GM23338 (cell line): ENCODE measurements at regions not wholly inside any gene's neighbourhood (a gene's known extent, or its start where the extent isn't known, plus 50 kb on each side); places are given as distances from the start of the nearest gene placed in this dataset.

ENCODE experiments used
- ATAC-seq: fragments of 200-7000 bp; cut with Tn5 transposase; 3 replicates; pipeline ENCODE4 v1.9.1; 2020
- DNase-seq: peaks from one replicate; pipeline ENCODE4 v3.0.0-alpha.2; 2015; ENCODE audit warnings: low spot score
- H2AFZ ChIP-seq: fragments of 200-600 bp; sonication (generic); 2 replicates; pipeline ENCODE4 v1.8.0; 2016; ENCODE audit warnings: antibody characterized with exemption, mild to moderate bottlenecking, moderate library complexity
- H3F3A ChIP-seq: fragments of 200-600 bp; sonication (generic); replicated peaks from 2 replicates; pipeline ENCODE4 v1.8.0; 2017; ENCODE audit warnings: antibody characterized with exemption, mixed run types, low read depth
- H3K27ac ChIP-seq: fragments of 200-600 bp; sonication (generic); 2 replicates; pipeline ENCODE4 v1.6.1; 2016; ENCODE audit warnings: low read depth
- H3K27me3 ChIP-seq: fragments of 200-600 bp; sonication (generic); 2 replicates; pipeline ENCODE4 v1.8.0; 2016; ENCODE audit warnings: mild to moderate bottlenecking, mixed run types, moderate library complexity; ENCODE audit not compliant: insufficient read depth
- H3K36me3 ChIP-seq: fragments of 200-600 bp; sonication (generic); 2 replicates; pipeline ENCODE4 v1.8.0; 2016; ENCODE audit warnings: mild to moderate bottlenecking; ENCODE audit not compliant: insufficient read depth
- H3K4me1 ChIP-seq: fragments of 200-600 bp; sonication (generic); 2 replicates; pipeline ENCODE4 v1.8.0; 2016; ENCODE audit warnings: mild to moderate bottlenecking, moderate library complexity; ENCODE audit not compliant: insufficient read depth
- H3K4me2 ChIP-seq: fragments of 200-600 bp; sonication (generic); 2 replicates; pipeline ENCODE4 v1.7.1; 2017; ENCODE audit warnings: mixed run types
- H3K4me3 ChIP-seq: fragments of 200-600 bp; sonication (generic); 2 replicates; pipeline ENCODE4 v1.6.1; 2016; ENCODE audit warnings: mixed run types
- H3K79me2 ChIP-seq: fragments of 200-600 bp; sonication (generic); replicated peaks from 2 replicates; pipeline ENCODE4 v1.8.0; 2017; ENCODE audit warnings: mild to moderate bottlenecking; ENCODE audit not compliant: insufficient read depth
- H3K9me2 ChIP-seq: fragments of 200-600 bp; sonication (generic); 2 replicates; pipeline ENCODE4 v1.8.0; 2017; ENCODE audit not compliant: insufficient read depth
- H4K20me1 ChIP-seq: fragments of 200-600 bp; sonication (generic); replicated peaks from 2 replicates; pipeline ENCODE4 v1.8.0; 2017; ENCODE audit warnings: mild to moderate bottlenecking; ENCODE audit not compliant: insufficient read depth
- H3K27ac Mint-ChIP-seq: 2 replicates; pipeline ENCODE4 v1.8.0; 2020; ENCODE audit warnings: inconsistent platforms, mild to moderate bottlenecking, moderate library complexity, mixed read lengths
- H3K27me3 Mint-ChIP-seq: 3 replicates; pipeline ENCODE4 v1.8.0; 2022; ENCODE audit warnings: low read depth, mild to moderate bottlenecking, moderate library complexity, mixed read lengths, inconsistent platforms; ENCODE audit not compliant: insufficient read depth, poor library complexity
- H3K36me3 Mint-ChIP-seq: 3 replicates; pipeline ENCODE4 v1.8.0; 2021; ENCODE audit warnings: low read depth, mild to moderate bottlenecking, inconsistent platforms, moderate library complexity, mixed read lengths
- H3K4me1 Mint-ChIP-seq: 3 replicates; pipeline ENCODE4 v1.8.0; 2020; ENCODE audit warnings: mild to moderate bottlenecking, inconsistent platforms, mixed read lengths
- H3K4me3 Mint-ChIP-seq: 3 replicates; pipeline ENCODE4 v1.8.0; 2021; ENCODE audit warnings: moderate library complexity, mild to moderate bottlenecking, inconsistent platforms, mixed read lengths
- H3K9me3 Mint-ChIP-seq: 3 replicates; pipeline ENCODE4 v1.8.0; 2020; ENCODE audit warnings: moderate library complexity, mild to moderate bottlenecking, inconsistent platforms, mixed read lengths
- CTCF ChIP-seq, 2 experiments: fragments of 200-600 bp in 1 of 2; sonication (generic) in 1 of 2; conservative IDR thresholded peaks; 2 replicates each; pipeline versions ENCODE4 v1.5.1 to v1.6.1; 2016 to 2017; ENCODE audit warnings: antibody characterized with exemption in 2 of 2, low read depth in 2 of 2, mild to moderate bottlenecking in 2 of 2, moderate library complexity in 1 of 2
- EZH2 ChIP-seq: fragments of 200-600 bp; sonication (generic); IDR thresholded peaks from one replicate; pipeline ENCODE4 v1.8.0; 2017; ENCODE audit warnings: antibody characterized with exemption, mild to moderate bottlenecking, low read depth; ENCODE audit not compliant: unreplicated experiment
- EZH2phosphoT487 ChIP-seq: fragments of 200-600 bp; sonication (generic); IDR thresholded peaks from one replicate; pipeline ENCODE4 v1.8.1; 2018; ENCODE audit warnings: antibody characterized with exemption; ENCODE audit not compliant: unreplicated experiment
- NANOG ChIP-seq: IDR thresholded peaks from 2 replicates; pipeline ENCODE4 v1.6.1; 2016; ENCODE audit warnings: antibody characterized with exemption, borderline replicate concordance
- POLR2AphosphoS5 ChIP-seq: IDR thresholded peaks from 2 replicates; pipeline ENCODE4 v1.6.1; 2016; ENCODE audit warnings: antibody characterized with exemption, low read depth
- STAT1 ChIP-seq: IDR thresholded peaks from one replicate; pipeline ENCODE4 v1.6.1; 2016; ENCODE audit warnings: antibody characterized with exemption; ENCODE audit not compliant: unreplicated experiment
- ZNF114 ChIP-seq: fragments of 250-450 bp; sonication (Bioruptor Pico); IDR thresholded peaks from 2 replicates; pipeline ENCODE4 v1.5.0; 2020; ENCODE audit warnings: mild to moderate bottlenecking, moderate library complexity
- ZNF331 ChIP-seq: fragments of 250-450 bp; sonication (Bioruptor Pico); IDR thresholded peaks from 2 replicates; pipeline ENCODE4 v1.5.0; 2020; ENCODE audit warnings: low read depth, mild to moderate bottlenecking, moderate library complexity
- TF ChIP-seq, protein P1 (sequence below): fragments of 250-450 bp; sonication (Bioruptor Pico); IDR thresholded peaks from 2 replicates; pipeline ENCODE4 v1.5.0; 2020; ENCODE audit warnings: mild to moderate bottlenecking, moderate library complexity
- TF ChIP-seq, protein P2 (sequence below): IDR thresholded peaks from 2 replicates; pipeline ENCODE4 v1.6.1; 2016; ENCODE audit warnings: antibody characterized with exemption

DNA sequence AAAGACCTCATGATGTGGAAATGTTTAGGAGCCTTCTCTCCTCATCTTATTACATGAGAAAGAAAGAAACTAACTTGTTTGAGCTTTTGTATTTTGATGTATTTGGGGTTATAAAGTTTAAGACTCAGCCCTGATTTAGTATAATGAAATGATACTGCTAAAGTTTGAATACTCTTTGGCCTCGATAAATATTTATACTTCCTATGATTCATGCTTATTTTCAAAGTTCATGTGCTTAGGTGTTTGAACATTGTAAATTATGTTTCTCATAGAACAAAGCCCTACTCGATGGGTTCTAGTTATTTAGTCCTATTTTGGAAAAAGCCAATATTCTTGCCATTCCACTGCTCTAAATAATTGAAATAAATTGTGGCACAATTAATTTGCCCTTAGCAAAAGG is 303.2 kb downstream of the ZWINT start:
- no peak overlapping the region for H2AFZ ChIP-seq
- Mint-ChIP-seq H3K27ac (no peak overlapping the region), H3K4me3 (no peak overlapping the region), H3K27me3 (no peaks in the 10 kb centered on the region), H3K4me1 (no peaks in the 10 kb centered on the region), H3K9me3 (no peaks in the 10 kb centered on the region; the same call in 2 of the 3 replicates), H3K36me3 (no peaks in the 10 kb centered on the region)
- H3K4me1 ChIP-seq, result no peaks in the 10 kb centered on the region
- H3K79me2 ChIP-seq, result no peaks in the 10 kb centered on the region
- no peak overlapping the region for H3K4me2 ChIP-seq
- ATAC-seq (no peak), DNase-seq (no peak)
- no peaks in the 10 kb centered on the region for H3F3A ChIP-seq
- no peaks in the 10 kb centered on the region for H3K9me2 ChIP-seq
- no peak overlapping the region for H3K27ac ChIP-seq
- TF ChIP-seq CTCF (conservative IDR thresholded peaks at IDR 0.05; ENCODE audit: low read depth in 2 of 2) (no peak), ZNF331 (CRISPR knock-in tag) (no peak), NANOG (no peak), POLR2AphosphoS5 (no peak), STAT1 (no peak), EZH2 (no peak), ZNF114 (CRISPR knock-in tag) (no peak), EZH2phosphoT487 (no peak)
- TF ChIP-seq, protein P1, sequence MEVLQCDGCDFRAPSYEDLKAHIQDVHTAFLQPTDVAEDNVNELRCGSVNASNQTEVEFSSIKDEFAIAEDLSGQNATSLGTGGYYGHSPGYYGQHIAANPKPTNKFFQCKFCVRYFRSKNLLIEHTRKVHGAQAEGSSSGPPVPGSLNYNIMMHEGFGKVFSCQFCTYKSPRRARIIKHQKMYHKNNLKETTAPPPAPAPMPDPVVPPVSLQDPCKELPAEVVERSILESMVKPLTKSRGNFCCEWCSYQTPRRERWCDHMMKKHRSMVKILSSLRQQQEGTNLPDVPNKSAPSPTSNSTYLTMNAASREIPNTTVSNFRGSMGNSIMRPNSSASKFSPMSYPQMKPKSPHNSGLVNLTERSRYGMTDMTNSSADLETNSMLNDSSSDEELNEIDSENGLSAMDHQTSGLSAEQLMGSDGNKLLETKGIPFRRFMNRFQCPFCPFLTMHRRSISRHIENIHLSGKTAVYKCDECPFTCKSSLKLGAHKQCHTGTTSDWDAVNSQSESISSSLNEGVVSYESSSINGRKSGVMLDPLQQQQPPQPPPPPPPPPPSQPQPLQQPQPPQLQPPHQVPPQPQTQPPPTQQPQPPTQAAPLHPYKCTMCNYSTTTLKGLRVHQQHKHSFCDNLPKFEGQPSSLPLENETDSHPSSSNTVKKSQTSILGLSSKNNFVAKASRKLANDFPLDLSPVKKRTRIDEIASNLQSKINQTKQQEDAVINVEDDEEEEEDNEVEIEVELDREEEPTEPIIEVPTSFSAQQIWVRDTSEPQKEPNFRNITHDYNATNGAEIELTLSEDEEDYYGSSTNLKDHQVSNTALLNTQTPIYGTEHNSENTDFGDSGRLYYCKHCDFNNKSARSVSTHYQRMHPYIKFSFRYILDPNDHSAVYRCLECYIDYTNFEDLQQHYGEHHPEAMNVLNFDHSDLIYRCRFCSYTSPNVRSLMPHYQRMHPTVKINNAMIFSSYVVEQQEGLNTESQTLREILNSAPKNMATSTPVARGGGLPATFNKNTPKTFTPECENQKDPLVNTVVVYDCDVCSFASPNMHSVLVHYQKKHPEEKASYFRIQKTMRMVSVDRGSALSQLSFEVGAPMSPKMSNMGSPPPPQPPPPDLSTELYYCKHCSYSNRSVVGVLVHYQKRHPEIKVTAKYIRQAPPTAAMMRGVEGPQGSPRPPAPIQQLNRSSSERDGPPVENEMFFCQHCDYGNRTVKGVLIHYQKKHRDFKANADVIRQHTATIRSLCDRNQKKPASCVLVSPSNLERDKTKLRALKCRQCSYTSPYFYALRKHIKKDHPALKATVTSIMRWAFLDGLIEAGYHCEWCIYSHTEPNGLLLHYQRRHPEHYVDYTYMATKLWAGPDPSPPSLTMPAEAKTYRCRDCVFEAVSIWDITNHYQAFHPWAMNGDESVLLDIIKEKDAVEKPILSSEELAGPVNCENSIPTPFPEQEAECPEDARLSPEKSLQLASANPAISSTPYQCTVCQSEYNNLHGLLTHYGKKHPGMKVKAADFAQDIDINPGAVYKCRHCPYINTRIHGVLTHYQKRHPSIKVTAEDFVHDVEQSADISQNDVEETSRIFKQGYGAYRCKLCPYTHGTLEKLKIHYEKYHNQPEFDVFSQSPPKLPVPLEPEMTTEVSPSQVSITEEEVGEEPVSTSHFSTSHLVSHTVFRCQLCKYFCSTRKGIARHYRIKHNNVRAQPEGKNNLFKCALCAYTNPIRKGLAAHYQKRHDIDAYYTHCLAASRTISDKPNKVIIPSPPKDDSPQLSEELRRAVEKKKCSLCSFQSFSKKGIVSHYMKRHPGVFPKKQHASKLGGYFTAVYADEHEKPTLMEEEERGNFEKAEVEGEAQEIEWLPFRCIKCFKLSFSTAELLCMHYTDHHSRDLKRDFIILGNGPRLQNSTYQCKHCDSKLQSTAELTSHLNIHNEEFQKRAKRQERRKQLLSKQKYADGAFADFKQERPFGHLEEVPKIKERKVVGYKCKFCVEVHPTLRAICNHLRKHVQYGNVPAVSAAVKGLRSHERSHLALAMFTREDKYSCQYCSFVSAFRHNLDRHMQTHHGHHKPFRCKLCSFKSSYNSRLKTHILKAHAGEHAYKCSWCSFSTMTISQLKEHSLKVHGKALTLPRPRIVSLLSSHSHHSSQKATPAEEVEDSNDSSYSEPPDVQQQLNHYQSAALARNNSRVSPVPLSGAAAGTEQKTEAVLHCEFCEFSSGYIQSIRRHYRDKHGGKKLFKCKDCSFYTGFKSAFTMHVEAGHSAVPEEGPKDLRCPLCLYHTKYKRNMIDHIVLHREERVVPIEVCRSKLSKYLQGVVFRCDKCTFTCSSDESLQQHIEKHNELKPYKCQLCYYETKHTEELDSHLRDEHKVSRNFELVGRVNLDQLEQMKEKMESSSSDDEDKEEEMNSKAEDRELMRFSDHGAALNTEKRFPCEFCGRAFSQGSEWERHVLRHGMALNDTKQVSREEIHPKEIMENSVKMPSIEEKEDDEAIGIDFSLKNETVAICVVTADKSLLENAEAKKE (CRISPR knock-in tag), result no peak
- TF ChIP-seq, protein P2, sequence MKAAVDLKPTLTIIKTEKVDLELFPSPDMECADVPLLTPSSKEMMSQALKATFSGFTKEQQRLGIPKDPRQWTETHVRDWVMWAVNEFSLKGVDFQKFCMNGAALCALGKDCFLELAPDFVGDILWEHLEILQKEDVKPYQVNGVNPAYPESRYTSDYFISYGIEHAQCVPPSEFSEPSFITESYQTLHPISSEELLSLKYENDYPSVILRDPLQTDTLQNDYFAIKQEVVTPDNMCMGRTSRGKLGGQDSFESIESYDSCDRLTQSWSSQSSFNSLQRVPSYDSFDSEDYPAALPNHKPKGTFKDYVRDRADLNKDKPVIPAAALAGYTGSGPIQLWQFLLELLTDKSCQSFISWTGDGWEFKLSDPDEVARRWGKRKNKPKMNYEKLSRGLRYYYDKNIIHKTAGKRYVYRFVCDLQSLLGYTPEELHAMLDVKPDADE, result no peak
- no peaks in the 10 kb centered on the region for H4K20me1 ChIP-seq
- no peak overlapping the region for H3K4me3 ChIP-seq
- H3K27me3 ChIP-seq, result no peaks in the 10 kb centered on the region
- no peaks in the 10 kb centered on the region for H3K36me3 ChIP-seq
